ENCODE measurements at regions not wholly inside any gene's neighbourhood (a gene's known extent, or its start where the extent isn't known, plus 50 kb on each side); places are given as distances from the start of the nearest gene placed in this dataset.

DNA sequence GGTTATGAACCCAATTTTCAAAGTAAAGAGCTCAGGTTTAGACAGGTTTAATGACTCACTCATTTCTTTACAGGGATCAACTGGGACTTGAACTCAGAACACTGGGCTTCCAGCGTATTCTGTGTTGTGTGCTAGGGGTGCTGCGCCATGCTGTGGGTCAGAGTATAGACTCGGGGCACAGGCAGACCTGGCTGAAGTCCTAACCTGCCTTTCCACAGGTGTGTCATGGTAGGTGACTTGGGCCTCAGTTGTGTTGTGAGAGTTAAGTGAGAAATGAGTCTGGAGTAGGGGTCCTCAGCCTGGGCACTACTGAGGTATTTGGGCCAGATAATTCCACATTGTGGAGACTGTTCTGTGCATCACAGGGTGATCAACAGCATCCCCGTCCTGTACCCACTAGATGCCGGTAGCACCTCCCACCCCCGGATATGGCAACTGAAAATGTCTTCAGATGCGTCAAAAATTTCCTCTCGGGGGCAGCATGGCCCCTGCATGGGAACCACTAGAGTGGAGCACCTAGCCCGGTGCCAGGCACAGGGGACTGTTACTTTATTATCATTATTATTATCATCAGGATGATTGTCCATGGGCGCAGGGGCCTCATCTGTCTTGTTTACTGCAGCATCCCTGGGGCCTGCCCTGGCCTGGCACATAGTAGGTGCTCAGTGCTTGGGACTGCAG is 575.5 kb downstream of the PTPRU start:
- DNase-seq (ENCODE audit: low spot score in 2 of 2), result no peak

DNA sequence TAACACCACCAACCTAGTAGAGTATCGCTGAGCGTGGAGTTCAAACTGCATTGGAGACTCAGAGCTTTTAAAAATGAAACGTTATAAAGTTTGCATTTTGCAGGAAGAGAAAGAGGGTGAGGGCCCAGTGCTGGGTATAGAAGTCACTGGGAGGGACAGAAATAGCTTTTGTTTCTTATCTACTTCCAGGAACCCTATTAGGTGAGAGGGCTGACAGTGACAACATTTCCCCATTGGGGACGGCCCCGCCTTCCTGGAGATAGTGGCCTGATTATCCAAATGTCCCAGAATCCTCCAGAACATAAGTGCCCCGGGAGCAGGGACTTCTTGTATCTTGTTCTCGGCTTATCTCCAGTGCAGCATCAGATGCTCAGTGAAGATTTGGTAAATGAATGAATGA is 574.9 kb downstream of the PTPRU start:
- Mint-ChIP-seq H3K36me3 (no peaks in the 10 kb centered on the region), H3K4me1 (no peaks in the 10 kb centered on the region), H3K27ac (no peak overlapping the region), H3K9me3 (no peaks in the 10 kb centered on the region), H3K4me3 (no peak overlapping the region)
- ATAC-seq (no peak), DNase-seq (ENCODE audit: low spot score in 2 of 2) (no peak)

More for the DNA sequence above, 575.5 kb downstream of the PTPRU start:
- Mint-ChIP-seq H3K4me1 (no peaks in the 10 kb centered on the region), H3K9me3 (no peaks in the 10 kb centered on the region), H3K4me3 (no peak overlapping the region), H3K27ac (no peak overlapping the region), H3K36me3 (no peaks in the 10 kb centered on the region)
- no peak for ATAC-seq

DNA sequence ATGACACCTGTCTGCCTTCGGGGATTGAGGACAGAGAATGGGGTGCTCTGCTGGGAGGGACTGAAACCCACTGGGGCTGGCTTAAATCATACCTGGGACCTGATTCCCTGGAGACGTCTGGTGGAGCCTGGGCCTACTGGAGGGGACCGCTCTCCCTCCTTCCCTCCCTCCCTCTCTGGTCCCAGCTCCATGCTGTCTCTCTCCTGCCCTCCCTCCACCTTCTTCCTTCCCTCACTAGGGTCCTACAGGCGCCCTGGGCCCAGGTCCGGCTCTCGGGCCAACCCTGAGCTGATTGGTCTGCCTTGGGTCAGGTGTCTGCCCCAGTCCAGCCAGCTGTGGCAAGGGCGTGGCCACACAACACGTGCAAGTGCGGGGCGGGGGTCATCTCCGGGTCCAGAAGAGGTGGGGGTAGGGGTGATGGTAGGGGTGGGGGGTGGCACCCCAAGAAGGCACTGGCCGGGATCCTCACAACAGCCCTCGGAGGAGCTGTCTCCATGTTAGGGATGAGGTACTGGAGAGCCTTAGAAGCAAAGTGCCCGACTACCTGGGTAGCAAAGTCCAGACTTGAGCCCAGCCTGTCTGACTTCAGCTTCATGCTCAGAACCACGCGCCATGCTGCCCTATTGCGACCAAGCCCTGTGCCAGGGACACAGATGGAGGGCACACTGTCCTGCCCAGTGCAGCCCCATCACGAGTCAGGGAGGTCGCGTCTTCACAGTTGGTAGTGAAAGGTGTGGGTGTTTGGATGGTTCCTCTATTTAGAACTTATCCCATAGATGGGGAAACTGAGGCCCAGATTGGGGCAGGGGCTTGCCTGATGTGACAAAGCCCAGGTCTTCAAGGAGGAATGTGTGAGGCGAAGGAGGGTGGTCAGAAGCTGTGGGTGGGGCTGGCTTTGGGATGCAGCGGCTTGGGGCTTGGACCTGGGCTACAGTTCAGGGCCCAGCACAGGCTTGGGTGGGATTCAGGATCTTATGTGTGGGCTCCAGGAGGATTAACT is 574.1 kb downstream of the PTPRU start:
- no peaks in the 10 kb centered on the region for H3K9me3 Mint-ChIP-seq
- ATAC-seq (no peak), DNase-seq (ENCODE audit: low spot score in 2 of 2) (no peak)
- H3K4me3 Mint-ChIP-seq, result no peak overlapping the region
- H3K36me3 Mint-ChIP-seq, result no peaks in the 10 kb centered on the region
- no peaks in the 10 kb centered on the region for H3K4me1 Mint-ChIP-seq
- H3K27ac Mint-ChIP-seq, result no peak overlapping the region

DNA sequence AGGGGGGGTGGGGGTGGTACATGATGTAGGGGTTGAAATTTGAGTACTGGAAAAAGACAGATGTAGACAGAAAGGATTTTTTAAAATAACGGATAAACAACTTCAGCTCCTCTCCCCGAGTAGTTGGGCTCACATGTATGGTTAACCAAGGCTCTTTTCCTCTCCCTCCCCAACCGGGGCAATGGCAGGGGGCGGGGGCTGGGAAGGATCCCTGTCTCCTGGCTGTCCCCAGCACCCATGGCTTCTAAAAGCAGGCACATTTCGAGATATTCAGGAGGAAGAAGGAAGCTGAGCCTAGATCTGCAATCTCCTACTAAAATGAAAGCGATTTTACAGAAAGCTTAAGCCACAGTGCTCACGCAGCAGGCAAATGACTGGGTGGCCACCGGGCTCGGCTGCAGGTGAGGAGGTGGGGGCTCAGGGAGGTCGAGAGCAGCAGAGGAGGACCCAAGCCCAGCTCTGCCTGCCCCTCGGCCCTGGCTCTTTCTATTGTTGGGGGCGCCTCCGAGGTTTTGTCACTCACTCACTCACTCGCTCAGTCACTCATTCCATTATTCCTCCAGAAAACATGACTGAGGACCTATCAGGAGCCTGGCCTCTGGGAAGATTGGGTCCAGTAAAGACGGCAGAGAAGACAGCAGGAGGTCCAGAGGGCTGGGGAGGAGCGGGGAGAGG is 573.3 kb downstream of the PTPRU start:
- Mint-ChIP-seq H3K9me3 (no peaks in the 10 kb centered on the region), H3K4me1 (no peaks in the 10 kb centered on the region), H3K4me3 (no peak overlapping the region), H3K36me3 (no peaks in the 10 kb centered on the region), H3K27ac (no peak overlapping the region)
- DNase-seq (ENCODE audit: low spot score in 2 of 2) (no peak), ATAC-seq (no peak)

DNA sequence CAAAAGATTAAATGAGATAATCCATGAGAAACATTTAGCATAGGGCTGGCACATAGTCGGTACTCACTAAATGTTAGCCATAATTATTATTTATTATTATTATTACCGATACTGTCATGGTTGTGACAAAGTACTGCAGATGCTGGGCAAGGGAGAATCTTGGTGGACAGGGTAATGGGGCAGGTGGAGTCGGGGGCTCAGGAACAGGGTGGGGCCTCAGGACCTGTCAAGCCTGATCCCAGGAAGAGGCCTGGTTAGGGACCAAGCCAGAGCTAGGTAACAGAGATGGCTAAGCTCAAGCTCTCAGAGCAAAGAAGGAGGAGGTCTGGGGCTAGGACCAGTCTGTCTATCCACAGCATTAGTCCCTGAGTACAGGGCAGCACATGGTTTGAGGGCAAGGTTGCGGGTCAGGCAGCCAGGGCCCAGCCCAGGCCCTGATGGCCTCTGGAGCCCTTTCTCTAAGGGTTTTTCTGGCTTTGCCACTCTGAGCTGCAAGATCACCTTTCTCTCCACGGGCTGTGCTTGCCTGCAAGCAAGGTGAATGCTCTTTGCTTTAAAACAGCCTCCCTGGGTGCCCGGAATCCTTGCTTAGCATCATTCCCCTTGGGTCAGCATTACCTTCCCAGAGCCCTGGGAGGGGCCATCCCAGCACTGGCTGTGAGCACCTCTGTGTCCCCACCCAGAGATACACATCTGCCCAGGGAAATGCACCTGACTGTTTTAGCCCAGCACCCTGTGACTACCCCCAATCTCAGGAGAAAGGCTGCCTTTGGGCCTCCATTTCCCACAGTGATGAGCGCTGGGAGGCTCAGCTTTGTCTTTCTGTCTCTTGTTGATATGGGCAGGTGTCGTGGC is 572.0 kb downstream of the PTPRU start:
- no peaks in the 10 kb centered on the region for H3K9me3 Mint-ChIP-seq
- ATAC-seq (no peak), DNase-seq (ENCODE audit: low spot score in 2 of 2) (no peak)
- H3K4me1 Mint-ChIP-seq, result no peaks in the 10 kb centered on the region
- H3K4me3 Mint-ChIP-seq, result no peak overlapping the region
- H3K36me3 Mint-ChIP-seq, result no peaks in the 10 kb centered on the region
- no peak overlapping the region for H3K27ac Mint-ChIP-seq

DNA sequence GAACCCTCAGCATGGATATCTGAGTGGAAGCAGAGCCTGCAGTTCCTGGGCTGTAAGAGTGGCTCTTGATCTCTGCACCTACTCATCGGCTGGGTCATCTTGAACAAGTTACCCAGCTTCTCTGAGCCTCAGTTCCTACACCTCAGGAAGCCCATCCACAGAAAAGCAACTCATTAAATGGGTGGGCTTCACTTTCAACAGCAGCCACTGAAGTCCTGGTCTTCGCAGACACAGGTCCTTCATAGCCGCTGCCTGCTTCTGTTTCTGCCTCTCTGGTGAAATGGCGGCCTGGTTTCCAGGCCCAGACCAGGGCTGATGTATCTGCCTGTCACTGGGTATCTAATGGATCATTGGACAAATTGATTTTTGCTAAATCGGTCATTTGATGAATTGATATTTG is 571.4 kb downstream of the PTPRU start:
- no peaks in the 10 kb centered on the region for H3K9me3 Mint-ChIP-seq
- H3K4me1 Mint-ChIP-seq, result no peaks in the 10 kb centered on the region
- ATAC-seq (no peak), DNase-seq (ENCODE audit: low spot score in 2 of 2) (no peak)
- no peak overlapping the region for H3K27ac Mint-ChIP-seq
- H3K4me3 Mint-ChIP-seq, result no peak overlapping the region
- no peaks in the 10 kb centered on the region for H3K36me3 Mint-ChIP-seq

DNA sequence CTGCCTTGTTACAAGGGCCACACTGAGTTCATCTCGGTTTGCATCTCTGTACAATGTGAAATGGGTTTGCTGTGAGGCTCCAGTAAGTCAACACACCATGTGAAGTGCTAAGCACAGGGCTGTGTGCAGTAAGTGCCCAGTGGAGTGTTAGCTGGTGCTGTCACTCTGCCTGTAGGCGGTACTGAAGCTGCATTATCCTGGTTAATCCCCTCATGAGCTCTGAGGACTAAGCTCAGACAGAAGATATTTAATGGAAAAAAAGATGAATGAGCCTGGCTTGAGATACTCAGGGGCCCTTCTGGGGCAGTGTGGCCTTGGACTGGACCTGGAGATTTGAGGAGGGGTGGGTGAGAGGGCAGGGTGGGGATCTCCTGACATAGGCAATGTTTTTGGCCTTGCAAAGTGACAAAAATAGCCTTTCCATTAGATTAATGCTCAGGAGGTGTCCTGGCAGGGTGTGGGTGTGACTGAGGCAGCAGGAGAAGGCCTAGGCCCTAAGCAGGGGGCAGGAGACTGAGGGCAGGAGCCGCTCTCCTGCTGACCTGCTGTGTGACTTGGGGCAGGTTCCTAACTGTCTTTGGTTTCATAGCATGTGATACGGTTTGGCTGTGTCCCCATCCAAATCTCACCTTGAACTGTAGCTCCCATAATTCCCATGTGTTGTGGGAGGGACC is 570.5 kb downstream of the PTPRU start:
- no peak for ATAC-seq
- no peak for DNase-seq (ENCODE audit: low spot score in 2 of 2)
- no peaks in the 10 kb centered on the region for H3K36me3 Mint-ChIP-seq
- H3K27ac Mint-ChIP-seq, result no peak overlapping the region
- no peaks in the 10 kb centered on the region for H3K4me1 Mint-ChIP-seq
- no peaks in the 10 kb centered on the region for H3K9me3 Mint-ChIP-seq
- no peak overlapping the region for H3K4me3 Mint-ChIP-seq

DNA sequence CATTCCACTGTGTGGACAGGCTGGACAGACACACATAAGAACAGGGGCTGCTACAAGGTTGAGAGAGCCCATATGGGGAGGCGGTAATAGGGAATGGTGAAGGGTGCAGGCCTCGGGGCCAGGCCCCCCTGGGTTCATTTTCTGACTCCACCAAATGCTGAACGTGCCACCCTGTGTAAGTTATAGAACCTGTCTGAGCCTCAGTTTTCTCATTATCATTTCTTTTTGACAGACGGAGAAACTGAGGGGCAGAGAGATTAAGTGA is 569.5 kb downstream of the PTPRU start:
- Mint-ChIP-seq H3K4me1 (no peaks in the 10 kb centered on the region), H3K27ac (no peak overlapping the region), H3K4me3 (no peak overlapping the region), H3K36me3 (no peaks in the 10 kb centered on the region), H3K9me3 (no peaks in the 10 kb centered on the region)
- ATAC-seq (no peak), DNase-seq (ENCODE audit: low spot score in 2 of 2) (no peak)

DNA sequence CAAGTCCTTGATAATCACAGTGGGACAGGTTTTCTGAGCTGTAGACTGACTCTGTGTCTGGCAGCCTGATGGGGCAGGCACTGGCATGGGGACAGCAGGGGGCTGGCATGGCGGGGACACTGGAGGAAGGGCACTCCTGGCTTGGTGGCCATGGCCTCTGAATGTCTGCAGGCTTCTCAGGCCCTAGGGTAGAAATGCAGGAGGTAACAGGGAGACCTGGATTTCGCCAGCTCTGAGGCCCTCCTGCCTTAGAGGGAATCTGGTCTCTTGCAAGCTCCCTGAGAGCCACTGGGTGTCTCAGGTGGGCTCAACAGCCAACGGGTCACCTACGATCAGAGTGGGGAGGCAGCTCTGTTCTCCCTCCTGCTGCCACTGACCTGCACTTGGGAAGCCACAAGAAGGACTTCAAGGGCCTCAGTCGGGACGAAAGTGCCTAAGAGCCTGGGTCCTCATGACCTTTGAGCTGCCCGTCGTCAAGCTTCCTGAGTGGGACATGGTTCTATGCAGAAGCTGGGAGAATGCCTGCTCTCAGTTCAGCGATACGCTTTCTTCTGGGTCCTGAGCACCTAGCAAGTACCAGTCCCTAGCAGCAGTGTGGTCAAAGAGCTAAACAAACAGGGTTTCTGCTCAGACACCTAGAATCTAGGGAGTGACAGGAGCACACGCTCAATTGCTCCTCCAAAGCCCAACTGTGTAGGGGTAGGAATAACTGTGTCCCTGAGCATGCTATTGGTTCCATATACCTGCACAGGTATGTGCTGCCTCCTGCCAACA is 569.0 kb downstream of the PTPRU start:
- Mint-ChIP-seq H3K9me3 (no peaks in the 10 kb centered on the region), H3K36me3 (no peaks in the 10 kb centered on the region), H3K4me1 (no peaks in the 10 kb centered on the region), H3K4me3 (no peak overlapping the region), H3K27ac (no peak overlapping the region)
- DNase-seq (ENCODE audit: low spot score in 2 of 2), result no peak
- ATAC-seq, result peak; percentile 27

DNA sequence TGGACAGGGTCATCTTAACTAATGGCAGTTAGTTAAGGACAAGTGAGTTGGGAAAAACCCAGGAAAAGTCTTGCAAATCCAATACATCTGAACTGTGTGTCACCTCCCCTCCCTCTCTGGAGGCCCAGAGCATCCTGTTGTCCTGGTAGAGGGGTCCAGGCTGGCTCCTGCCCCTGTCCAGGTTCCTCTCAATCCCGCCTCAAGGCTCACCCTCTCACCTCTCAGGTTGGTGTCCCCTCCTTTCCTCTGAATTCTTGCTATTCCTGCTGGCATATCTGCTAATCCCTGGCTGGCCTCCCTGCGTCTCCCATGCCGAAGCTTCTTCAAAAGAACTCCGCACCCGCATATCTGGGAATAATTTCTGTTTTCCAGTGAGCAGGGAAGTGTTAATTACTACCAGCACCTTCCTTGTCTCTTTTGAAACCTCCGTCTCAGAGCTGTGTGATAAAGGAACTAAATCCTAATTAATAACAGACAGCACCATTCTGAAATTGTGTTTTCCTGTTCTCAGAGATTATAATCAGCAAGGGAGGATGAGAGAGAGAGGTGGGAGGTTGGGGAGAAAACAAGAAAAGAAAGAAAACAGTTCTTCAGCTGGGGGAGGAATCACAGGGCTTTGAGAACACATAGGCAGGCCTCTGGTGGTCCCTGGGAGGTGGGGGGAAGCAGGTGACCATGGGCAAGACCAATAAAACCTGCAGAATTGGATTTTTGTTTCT is 568.0 kb downstream of the PTPRU start:
- ATAC-seq (no peak), DNase-seq (ENCODE audit: low spot score in 2 of 2) (no peak)
- Mint-ChIP-seq H3K36me3 (no peaks in the 10 kb centered on the region), H3K4me1 (no peaks in the 10 kb centered on the region), H3K27ac (no peak overlapping the region), H3K9me3 (no peaks in the 10 kb centered on the region), H3K4me3 (no peak overlapping the region)

DNA sequence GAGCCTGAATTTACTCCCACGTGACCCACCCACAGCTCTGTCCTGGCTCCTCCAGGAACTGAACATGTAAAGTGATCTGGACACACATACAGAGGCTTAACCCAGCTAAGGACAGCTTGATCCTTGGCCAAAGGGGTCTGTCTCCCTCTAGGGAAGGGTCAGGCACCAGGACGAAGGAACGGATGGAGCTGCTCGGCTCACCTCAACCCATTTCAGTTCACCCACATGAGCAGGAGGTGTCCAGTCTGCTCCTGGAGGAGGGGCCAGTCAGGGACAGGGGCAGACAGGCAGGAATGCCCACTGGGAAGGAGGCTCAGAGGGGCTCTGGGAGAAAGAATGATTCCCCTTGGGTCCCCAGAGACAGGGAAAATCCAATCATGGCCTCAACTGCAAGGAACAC is 567.2 kb downstream of the PTPRU start:
- Mint-ChIP-seq H3K36me3 (no peaks in the 10 kb centered on the region), H3K4me3 (no peak overlapping the region), H3K27ac (no peak overlapping the region), H3K9me3 (no peaks in the 10 kb centered on the region), H3K4me1 (no peaks in the 10 kb centered on the region)
- DNase-seq (ENCODE audit: low spot score in 2 of 2) (no peak), ATAC-seq (no peak)

DNA sequence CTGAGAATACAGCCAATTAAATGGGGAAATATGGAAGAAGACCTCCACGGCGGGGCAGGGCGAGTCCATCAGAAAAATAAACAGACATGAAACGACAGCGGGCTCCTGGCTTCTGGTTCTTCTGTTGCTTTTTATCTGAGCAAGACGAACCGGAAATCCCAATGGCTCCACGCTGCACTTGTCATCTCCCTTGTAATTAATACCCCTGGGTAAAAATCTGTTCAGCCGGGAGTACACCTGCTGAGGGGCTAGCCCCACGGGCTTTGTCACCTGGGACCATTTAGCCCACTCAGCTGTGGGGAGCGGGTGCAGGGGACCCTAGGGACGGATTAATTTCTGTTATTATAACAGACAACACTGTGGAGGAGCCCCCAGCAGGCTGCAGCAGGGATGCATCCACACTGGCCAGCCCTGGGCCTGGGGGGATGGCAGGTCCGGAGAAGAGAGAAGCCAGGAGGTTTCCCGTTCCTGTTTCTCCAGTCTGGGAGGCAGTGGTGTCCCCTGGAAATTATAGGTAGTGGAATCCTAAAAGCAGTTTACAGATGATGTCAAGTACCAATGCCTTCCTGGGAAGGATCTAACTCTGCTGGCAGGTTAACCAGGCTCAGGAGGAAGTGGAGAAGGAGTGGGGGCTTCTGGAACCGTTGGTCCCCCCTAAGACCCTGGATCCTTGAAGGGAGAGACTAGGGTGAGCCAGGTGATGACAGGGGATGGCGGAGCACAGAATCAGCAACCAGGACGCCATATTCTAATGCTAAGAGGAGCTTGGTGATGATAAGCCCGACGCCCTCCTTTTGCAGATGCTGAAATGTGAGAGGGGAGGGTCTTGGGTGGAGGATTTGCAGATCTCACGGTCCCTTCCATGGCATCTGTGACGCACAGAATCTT is 566.1 kb downstream of the PTPRU start:
- Mint-ChIP-seq H3K27ac (no peak overlapping the region), H3K4me1 (no peaks in the 10 kb centered on the region), H3K9me3 (no peaks in the 10 kb centered on the region), H3K4me3 (no peak overlapping the region), H3K36me3 (no peaks in the 10 kb centered on the region)
- DNase-seq (ENCODE audit: low spot score in 2 of 2) (no peak), ATAC-seq (no peak)

DNA sequence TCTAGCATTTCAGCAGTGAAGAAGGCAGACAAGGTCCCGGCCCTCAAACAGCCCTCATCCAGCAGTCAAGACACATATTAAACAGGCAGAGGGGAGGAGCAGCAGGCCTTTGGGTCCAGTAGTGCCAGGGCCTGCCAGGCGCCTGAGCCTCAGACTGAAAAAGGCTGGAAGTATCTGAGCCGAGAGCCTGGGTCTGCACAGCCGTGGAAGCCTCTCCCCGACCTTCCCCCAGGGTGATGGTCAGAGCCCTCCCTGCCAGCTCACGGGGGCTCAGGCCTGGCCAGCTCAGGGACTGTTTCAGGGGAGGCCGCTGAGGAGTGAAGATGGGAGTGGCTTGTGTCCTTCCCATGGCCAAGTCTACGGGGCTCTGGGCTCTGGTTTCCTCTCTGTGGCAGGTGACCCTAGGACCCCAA is 565.2 kb downstream of the PTPRU start:
- DNase-seq (ENCODE audit: low spot score in 2 of 2), result no peak
- ATAC-seq, result no peak
- H3K4me1 Mint-ChIP-seq, result no peaks in the 10 kb centered on the region
- H3K4me3 Mint-ChIP-seq, result no peak overlapping the region
- H3K36me3 Mint-ChIP-seq, result no peaks in the 10 kb centered on the region
- no peaks in the 10 kb centered on the region for H3K9me3 Mint-ChIP-seq
- H3K27ac Mint-ChIP-seq, result no peak overlapping the region
